ENCODE measurements at regions not wholly inside any gene's neighbourhood (a gene's known extent, or its start where the extent isn't known, plus 50 kb on each side); places are given as distances from the start of the nearest gene placed in this dataset.

- Histone ChIP-seq H3K4me1 (no peaks in the 10 kb centered on the region), H3K4me3 (no peak overlapping the region), H3K9me3 (no peaks in the 10 kb centered on the region), H3K27me3 (no peaks in the 10 kb centered on the region), H3K36me3 (no peaks in the 10 kb centered on the region), H3K27ac (no peak overlapping the region)
- no peak for ATAC-seq
- DNase-seq, result no peak
- FAIRE-seq, result no peak
- no peak for TF ChIP-seq CTCF (IDR thresholded peaks at IDR 0.05)
- intact Hi-C loops (cut with DNase I), result no loop called here
Measured at GRCh38 chrX:8105531-8105930, 65.5 kb downstream of the VCX2 start.

- H3K4me1 ChIP-seq, result no peaks in the 10 kb centered on the region
- intact Hi-C loops (cut with DNase I), result no loop called here
- H3K27ac ChIP-seq, result no peak overlapping the region
- no peaks in the 10 kb centered on the region for H3K36me3 ChIP-seq
- H3K9me3 ChIP-seq, result no peaks in the 10 kb centered on the region
- no peak for FAIRE-seq
- no peaks in the 10 kb centered on the region for H3K27me3 ChIP-seq
- no peak for TF ChIP-seq CTCF (IDR thresholded peaks at IDR 0.05)
- no peak for DNase-seq
- WGBS, 2 donors, result 40 to 61% methylated on average over 6 of the region's 6 CpGs
- H3K4me3 ChIP-seq, result no peak overlapping the region
- ATAC-seq, result no peak
Measured at GRCh38 chrX:8103655-8104054, 67.4 kb downstream of the VCX2 start.

- TF ChIP-seq CTCF (IDR thresholded peaks at IDR 0.05), result no peak
- DNase-seq (no peak), FAIRE-seq (no peak), ATAC-seq (no peak)
- 72 to 74% methylated on average over 6 of the region's 6 CpGs for WGBS, 2 donors
- H3K4me3 ChIP-seq, result no peak overlapping the region
- intact Hi-C loops (cut with DNase I), result no loop called here
- no peaks in the 10 kb centered on the region for H3K4me1 ChIP-seq
- H3K9me3 ChIP-seq, result no peaks in the 10 kb centered on the region
- no peaks in the 10 kb centered on the region for H3K36me3 ChIP-seq
- no peak overlapping the region for H3K27ac ChIP-seq
- H3K27me3 ChIP-seq, result no peaks in the 10 kb centered on the region
Measured at GRCh38 chrX:8091510-8091909, 79.6 kb downstream of the VCX2 start.

- FAIRE-seq (no peak), DNase-seq (no peak), ATAC-seq (no peak)
- H3K9me3 ChIP-seq, result no peaks in the 10 kb centered on the region
- intact Hi-C loops (cut with DNase I), result no loop called here
- H3K27me3 ChIP-seq, result no peaks in the 10 kb centered on the region
- no peak overlapping the region for H3K27ac ChIP-seq
- TF ChIP-seq CTCF (IDR thresholded peaks at IDR 0.05), result no peak
- H3K4me3 ChIP-seq, result no peak overlapping the region
- no peaks in the 10 kb centered on the region for H3K36me3 ChIP-seq
- WGBS, 2 donors, result 67 to 72% methylated on average over 3 of the region's 3 CpGs
- H3K4me1 ChIP-seq, result no peaks in the 10 kb centered on the region
Measured at GRCh38 chrX:8090906-8091305, 80.2 kb downstream of the VCX2 start.

GRCh38 chrX:8090482-8090881 is 80.6 kb downstream of the VCX2 start:
- H3K9me3 ChIP-seq, result no peaks in the 10 kb centered on the region
- intact Hi-C loops (cut with DNase I), result no loop called here
- TF ChIP-seq CTCF (IDR thresholded peaks at IDR 0.05), result no peak
- ATAC-seq (no peak), FAIRE-seq (no peak), DNase-seq (no peak)
- H3K4me1 ChIP-seq, result no peaks in the 10 kb centered on the region
- H3K27me3 ChIP-seq, result no peaks in the 10 kb centered on the region
- no peak overlapping the region for H3K4me3 ChIP-seq
- 92% methylated on average over 3 of the region's 3 CpGs for WGBS, 2 donors
- H3K36me3 ChIP-seq, result no peaks in the 10 kb centered on the region
- H3K27ac ChIP-seq, result no peak overlapping the region

Data from pancreas (tissue), 10 donors.